Suprapubic skin (tissue), 4 donors: ENCODE measurements at regions not wholly inside any gene's neighbourhood (a gene's known extent, or its start where the extent isn't known, plus 50 kb on each side); places are given as distances from the start of the nearest gene placed in this dataset.

Experiments used
- EP300 ChIP-seq: sonication (generic); formaldehyde crosslinking; IDR thresholded peaks from one replicate; pipeline ENCODE4 v1.6.1; 2017; ENCODE audit warnings: antibody characterized with exemption
- POLR2A ChIP-seq, 2 donors: fragments of 450-650 bp; IDR thresholded peaks; one replicate each; pipeline ENCODE4 v1.6.1; 2017; ENCODE audit warnings: antibody characterized with exemption in 2 of 2, mild to moderate bottlenecking in 2 of 2, moderate library complexity in 2 of 2
- POLR2AphosphoS5 ChIP-seq, 3 donors: sonication (generic); formaldehyde crosslinking; IDR thresholded peaks; one replicate each; pipeline ENCODE4 v1.6.1; 2017; ENCODE audit warnings: antibody characterized with exemption in 3 of 3
- TF ChIP-seq, protein P1 (sequence below), 2 donors: fragments of 200-600 bp in 1 of 2; fragments of 450-650 bp in 1 of 2; sonication (generic) in 1 of 2; IDR thresholded peaks; one replicate each; pipeline ENCODE4 v1.5.1; 2016 to 2019; ENCODE audit warnings: antibody characterized with exemption in 2 of 2, mild to moderate bottlenecking in 1 of 2, moderate library complexity in 1 of 2

DNA sequence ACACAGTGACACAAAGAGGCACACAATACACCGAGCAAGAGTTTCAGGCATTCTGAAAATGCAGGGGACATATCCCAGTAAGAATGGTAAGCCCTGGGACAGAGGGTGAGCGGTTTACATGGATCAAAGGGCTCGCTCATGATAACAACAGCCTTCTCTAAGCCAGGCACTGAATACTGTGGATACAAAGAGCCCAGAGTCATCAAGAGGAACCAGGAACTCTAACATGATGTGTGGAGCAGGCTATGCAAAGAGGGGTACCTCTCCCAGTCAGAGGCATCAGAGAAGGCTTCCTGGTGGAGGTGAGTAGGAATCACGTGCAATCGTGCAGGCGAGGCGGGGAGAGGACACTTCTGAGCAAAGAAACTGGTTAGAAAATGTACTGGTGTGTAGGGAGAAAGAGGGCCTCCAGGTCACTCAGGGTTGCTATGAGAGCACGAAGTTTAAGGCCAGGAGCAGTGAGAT lies 76.9 kb upstream of the EEA1 start:
- TF ChIP-seq EP300 (no peak), POLR2AphosphoS5 (IDR thresholded peaks at IDR 0.05) (no peak), POLR2A (IDR thresholded peaks at IDR 0.05) (no peak)
- TF ChIP-seq, protein P1, sequence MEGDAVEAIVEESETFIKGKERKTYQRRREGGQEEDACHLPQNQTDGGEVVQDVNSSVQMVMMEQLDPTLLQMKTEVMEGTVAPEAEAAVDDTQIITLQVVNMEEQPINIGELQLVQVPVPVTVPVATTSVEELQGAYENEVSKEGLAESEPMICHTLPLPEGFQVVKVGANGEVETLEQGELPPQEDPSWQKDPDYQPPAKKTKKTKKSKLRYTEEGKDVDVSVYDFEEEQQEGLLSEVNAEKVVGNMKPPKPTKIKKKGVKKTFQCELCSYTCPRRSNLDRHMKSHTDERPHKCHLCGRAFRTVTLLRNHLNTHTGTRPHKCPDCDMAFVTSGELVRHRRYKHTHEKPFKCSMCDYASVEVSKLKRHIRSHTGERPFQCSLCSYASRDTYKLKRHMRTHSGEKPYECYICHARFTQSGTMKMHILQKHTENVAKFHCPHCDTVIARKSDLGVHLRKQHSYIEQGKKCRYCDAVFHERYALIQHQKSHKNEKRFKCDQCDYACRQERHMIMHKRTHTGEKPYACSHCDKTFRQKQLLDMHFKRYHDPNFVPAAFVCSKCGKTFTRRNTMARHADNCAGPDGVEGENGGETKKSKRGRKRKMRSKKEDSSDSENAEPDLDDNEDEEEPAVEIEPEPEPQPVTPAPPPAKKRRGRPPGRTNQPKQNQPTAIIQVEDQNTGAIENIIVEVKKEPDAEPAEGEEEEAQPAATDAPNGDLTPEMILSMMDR (IDR thresholded peaks at IDR 0.05), result no peak
